HEK293T (cell line): ENCODE measurements at regions not wholly inside any gene's neighbourhood (a gene's known extent, or its start where the extent isn't known, plus 50 kb on each side); places are given as distances from the start of the nearest gene placed in this dataset.

Experiments
- CTCF ChIA-PET: fragments of 350-600 bp; formaldehyde crosslinking; extraction: SDS; loops from one replicate; lab custom pipeline; 2021; ENCODE audit warnings: antibody characterized with exemption, inconsistent platforms; lab: Yijun Ruan, JAX
- POLR2A ChIA-PET: fragments of 350-600 bp; formaldehyde crosslinking; extraction: SDS; loops from one replicate; lab custom pipeline; 2020; ENCODE audit warnings: antibody characterized with exemption, inconsistent platforms; lab: Yijun Ruan, JAX
- DNase-seq: peaks from one replicate; pipeline ENCODE4 v3.0.0; 2012; ENCODE audit warnings: mixed read lengths; ENCODE audit errors: extremely low spot score
- ARNT ChIP-seq: fragments of 450-650 bp; IDR thresholded peaks from 2 replicates; pipeline ENCODE4 v1.6.1; 2017; ENCODE audit warnings: mild to moderate bottlenecking
- BHLHE40 ChIP-seq: fragments of 450-650 bp; IDR thresholded peaks from 2 replicates; pipeline ENCODE4 v1.6.1; 2016; ENCODE audit warnings: mild to moderate bottlenecking, moderate library complexity, borderline replicate concordance
- CTBP1 ChIP-seq: fragments of 450-650 bp; IDR thresholded peaks from 2 replicates; pipeline ENCODE4 v1.6.1; 2016; ENCODE audit warnings: borderline replicate concordance
- ELF4 ChIP-seq: fragments of 450-650 bp; IDR thresholded peaks from 2 replicates; pipeline ENCODE4 v1.6.1; 2017; ENCODE audit warnings: antibody characterized with exemption
- FOXA1 ChIP-seq: fragments of 450-650 bp; IDR thresholded peaks from 2 replicates; pipeline ENCODE4 v1.6.1; 2016; ENCODE audit warnings: mild to moderate bottlenecking
- FOXK2 ChIP-seq: fragments of 450-650 bp; IDR thresholded peaks from 2 replicates; pipeline ENCODE4 v1.6.1; 2016; ENCODE audit warnings: mild to moderate bottlenecking
- FOXM1 ChIP-seq: fragments of 450-650 bp; IDR thresholded peaks from 2 replicates; pipeline ENCODE4 v1.6.1; 2017; ENCODE audit warnings: mild to moderate bottlenecking, borderline replicate concordance
- HDGF ChIP-seq: fragments of 450-650 bp; IDR thresholded peaks from 2 replicates; pipeline ENCODE4 v1.6.1; 2017; ENCODE audit warnings: antibody characterized with exemption, borderline replicate concordance
- L3MBTL2 ChIP-seq: fragments of 450-650 bp; conservative IDR thresholded peaks from 2 replicates; pipeline ENCODE4 v1.6.1; 2016; ENCODE audit warnings: mild to moderate bottlenecking
- LEF1 ChIP-seq: fragments of 450-650 bp; IDR thresholded peaks from 2 replicates; pipeline ENCODE4 v1.6.1; 2017; ENCODE audit warnings: mild to moderate bottlenecking, borderline replicate concordance
- NFRKB ChIP-seq: fragments of 450-650 bp; IDR thresholded peaks from 2 replicates; pipeline ENCODE4 v1.6.1; 2016; ENCODE audit warnings: mild to moderate bottlenecking, moderate library complexity
- SP1 ChIP-seq: fragments of 450-650 bp; IDR thresholded peaks from 2 replicates; pipeline ENCODE4 v1.6.1; 2017
- SUZ12 ChIP-seq: fragments of 450-650 bp; IDR thresholded peaks from 2 replicates; pipeline ENCODE4 v1.6.1; 2016; ENCODE audit warnings: mild to moderate bottlenecking
- TARDBP ChIP-seq: fragments of 450-650 bp; IDR thresholded peaks from 2 replicates; pipeline ENCODE4 v1.6.1; 2016
- ZNF384 ChIP-seq: fragments of 450-650 bp; IDR thresholded peaks from 2 replicates; pipeline ENCODE4 v1.6.1; 2016
- TF ChIP-seq, protein P1 (sequence below): fragments of 450-650 bp; IDR thresholded peaks from 2 replicates; pipeline ENCODE4 v1.6.1; 2016

DNA sequence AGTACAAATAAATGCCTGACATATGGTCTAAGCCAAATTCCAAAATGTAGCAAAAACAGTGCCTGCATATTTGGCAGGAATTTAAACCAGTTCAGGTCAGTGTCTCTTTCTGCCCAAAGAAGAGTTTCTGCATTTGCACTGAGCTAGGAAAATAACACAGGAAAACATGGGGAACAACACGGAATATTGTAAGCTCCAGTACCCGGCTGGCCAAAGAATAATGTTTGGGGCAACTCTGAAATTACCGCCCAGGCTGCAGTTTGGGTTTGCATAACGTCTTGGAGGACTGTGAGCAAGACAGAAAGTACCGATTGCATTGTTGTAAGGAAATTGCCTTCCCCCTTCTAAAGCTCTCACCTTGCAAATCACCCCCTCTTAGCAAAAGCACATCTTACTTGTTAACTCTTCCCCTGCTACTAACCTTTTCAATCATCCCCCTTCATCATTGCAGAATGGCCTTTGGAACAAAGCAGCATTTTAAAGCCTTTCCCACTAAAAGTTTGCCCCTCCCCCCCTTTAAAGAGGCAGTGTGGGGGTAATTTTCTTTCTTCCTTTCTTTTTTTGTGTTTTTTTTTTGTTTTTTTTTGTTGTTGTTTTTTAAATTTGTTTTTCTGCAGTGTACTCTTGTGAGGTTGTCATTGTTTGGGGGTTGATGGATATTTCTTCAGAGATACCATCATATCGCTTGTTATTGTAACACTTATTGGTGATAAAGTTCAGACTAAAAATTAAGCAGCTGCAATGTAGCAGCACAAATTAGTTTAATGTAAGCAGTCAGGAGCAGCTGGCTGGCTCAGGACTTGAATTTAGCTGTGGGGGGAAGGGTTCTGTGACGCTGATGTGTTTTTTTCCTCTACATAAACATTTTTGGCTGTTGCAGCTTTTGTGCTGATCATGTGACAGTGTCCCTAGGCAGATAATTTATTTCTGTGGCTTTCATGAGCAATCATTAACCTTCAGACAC is 100.0 kb upstream of the CITED2 start:
- ChIA-PET POLR2A (interaction anchor here (2.9 kb wide), 1 partner anchor 100 kb away, joined by 16 read pairs; the partner anchor contains the start of gene CITED2), CTCF (interaction anchor here (0.6 to 0.7 kb wide), 3 partner anchors 161 to 722 kb away, joined by 3 to 10 read pairs (median 3); no protein-coding TSS in a partner anchor)
- TF ChIP-seq ZNF384 = peak; percentile 67
- no peak for TF ChIP-seq ARNT
- TF ChIP-seq, protein P1, sequence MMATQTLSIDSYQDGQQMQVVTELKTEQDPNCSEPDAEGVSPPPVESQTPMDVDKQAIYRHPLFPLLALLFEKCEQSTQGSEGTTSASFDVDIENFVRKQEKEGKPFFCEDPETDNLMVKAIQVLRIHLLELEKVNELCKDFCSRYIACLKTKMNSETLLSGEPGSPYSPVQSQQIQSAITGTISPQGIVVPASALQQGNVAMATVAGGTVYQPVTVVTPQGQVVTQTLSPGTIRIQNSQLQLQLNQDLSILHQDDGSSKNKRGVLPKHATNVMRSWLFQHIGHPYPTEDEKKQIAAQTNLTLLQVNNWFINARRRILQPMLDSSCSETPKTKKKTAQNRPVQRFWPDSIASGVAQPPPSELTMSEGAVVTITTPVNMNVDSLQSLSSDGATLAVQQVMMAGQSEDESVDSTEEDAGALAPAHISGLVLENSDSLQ = peak; percentile 49
- peak; percentile 29 for DNase-seq

- ChIA-PET POLR2A (interaction anchor here (1.0 to 2.9 kb wide), 2 partner anchors 24 to 99 kb away, joined by 4 to 16 read pairs; partner anchors contain the start of gene CITED2), CTCF (no interaction called here)
- DNase-seq = no peak
- TF ChIP-seq CTBP1 (no peak), SP1 (no peak), ARNT (no peak), HDGF (no peak), LEF1 (no peak), BHLHE40 (no peak), ELF4 (no peak), NFRKB (no peak), FOXK2 (no peak), FOXA1 (no peak), SUZ12 (no peak), TARDBP (no peak), L3MBTL2 (no peak), FOXM1 (no peak), ZNF384 (no peak)
- TF ChIP-seq, protein P1 = no peak
These were observed 99.3 kb upstream of the CITED2 start for GRCh38 chr6:139473731-139474130.

DNA sequence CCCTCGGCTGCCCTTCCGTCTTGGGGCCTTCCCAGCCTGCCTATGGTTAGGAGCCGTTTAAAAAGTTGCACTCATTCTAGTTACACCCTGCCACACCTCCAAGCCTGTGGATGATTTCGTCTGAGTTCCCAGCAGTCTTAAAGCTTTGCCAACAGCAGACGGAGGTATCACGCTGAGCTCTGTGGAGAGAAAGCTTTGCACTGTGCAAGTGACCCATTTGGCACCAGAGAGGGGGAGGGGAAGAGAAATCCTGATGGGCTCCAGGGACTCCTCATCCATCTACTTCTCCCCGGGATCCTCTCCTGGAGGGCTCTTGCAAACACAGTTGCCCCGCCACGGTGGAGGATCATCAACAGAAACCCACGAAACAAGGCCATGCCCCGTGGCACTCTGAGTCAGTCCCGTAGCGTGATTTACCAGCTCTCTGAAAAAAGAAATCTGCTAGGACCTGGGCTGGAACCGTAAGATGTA is 98.8 kb upstream of the CITED2 start:
- DNase-seq = peak; percentile 21
- ChIA-PET CTCF (no interaction called here), POLR2A (interaction anchor here (1.0 to 2.9 kb wide), 2 partner anchors 23 to 99 kb away, joined by 4 to 16 read pairs; partner anchors contain the start of gene CITED2)
- TF ChIP-seq ZNF384 = no peak
- no peak for TF ChIP-seq BHLHE40
- TF ChIP-seq FOXK2 = no peak
- no peak for TF ChIP-seq NFRKB
- no peak for TF ChIP-seq ARNT
- no peak for TF ChIP-seq FOXM1
- TF ChIP-seq HDGF = no peak
- TF ChIP-seq SP1 = no peak
- TF ChIP-seq FOXA1 = no peak
- TF ChIP-seq, protein P1 = no peak
- no peak for TF ChIP-seq ELF4
- TF ChIP-seq LEF1 = no peak
- no peak for TF ChIP-seq L3MBTL2
- no peak for TF ChIP-seq TARDBP
- TF ChIP-seq SUZ12 = no peak
- no peak for TF ChIP-seq CTBP1

DNA sequence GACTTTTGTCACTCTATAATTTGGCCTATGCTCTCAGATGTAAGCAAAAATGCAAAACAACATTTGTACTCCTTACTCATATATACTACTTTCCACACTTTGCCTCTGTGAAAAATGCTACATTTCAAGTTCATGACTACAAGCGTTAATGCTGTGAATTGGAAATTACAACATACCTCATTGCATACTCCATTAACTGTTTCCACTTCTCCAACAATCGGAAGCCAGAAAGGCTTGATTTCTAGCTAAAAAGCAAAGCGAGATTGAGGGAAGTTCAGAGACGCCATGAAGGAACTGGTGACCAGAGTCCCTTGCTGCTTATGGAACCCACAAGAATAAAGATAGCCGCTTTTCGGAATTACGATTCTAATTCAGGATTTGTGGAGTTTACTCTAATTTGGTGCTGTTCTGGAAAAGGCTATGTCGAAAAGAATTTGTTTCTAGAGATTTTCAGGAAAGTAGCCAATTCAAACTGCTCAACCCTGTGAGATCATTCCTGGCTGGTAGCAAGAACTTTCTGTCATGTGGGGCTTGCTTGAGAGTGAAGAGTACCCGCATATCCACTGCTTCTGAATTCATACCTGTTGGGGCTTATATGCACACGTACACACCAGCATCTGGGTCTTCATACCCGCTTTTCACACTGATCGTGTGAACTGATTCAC is 98.0 kb upstream of the CITED2 start:
- ChIA-PET POLR2A (interaction anchor here (1.0 kb wide), 1 partner anchor 23 kb away, joined by 4 read pairs; no protein-coding TSS in a partner anchor), CTCF (no interaction called here)
- TF ChIP-seq SP1 (no peak), FOXK2 (no peak), FOXM1 (no peak), NFRKB (no peak), BHLHE40 (no peak), ZNF384 (no peak)
- TF ChIP-seq, protein P1 = no peak
- DNase-seq = no peak

DNA sequence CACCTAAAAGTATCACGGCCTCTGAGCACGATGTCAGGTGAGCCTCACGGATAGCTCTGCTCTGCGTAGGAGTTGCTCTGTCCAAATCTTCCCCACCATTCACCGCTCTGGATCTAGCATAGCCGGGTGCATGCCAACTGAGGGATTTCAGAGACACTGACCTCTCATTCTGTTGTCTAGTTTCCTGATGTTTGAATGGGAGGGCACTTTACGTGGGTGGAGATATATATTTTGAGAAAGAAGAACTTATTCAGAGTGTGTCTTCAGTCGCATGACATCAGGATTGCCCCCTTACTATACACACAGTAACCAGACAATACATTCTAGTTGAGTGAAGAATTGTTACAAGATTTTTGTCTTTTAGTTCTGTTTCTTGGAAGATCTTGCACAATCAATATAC is 96.5 kb upstream of the CITED2 start:
- no peak for DNase-seq
- TF ChIP-seq ARNT (no peak), FOXM1 (no peak), SP1 (no peak), ZNF384 (no peak), L3MBTL2 (no peak), CTBP1 (no peak), LEF1 (no peak)
- ChIA-PET CTCF (no interaction called here), POLR2A (no interaction called here)
